ENCODE measurements at regions not wholly inside any gene's neighbourhood (a gene's known extent, or its start where the extent isn't known, plus 50 kb on each side); places are given as distances from the start of the nearest gene placed in this dataset.
"Not testable (repeated sequence)": the region's sequence is repeated elsewhere in the genome, so short reads cannot be mapped to it uniquely, and the experiment has no call there.

DNA sequence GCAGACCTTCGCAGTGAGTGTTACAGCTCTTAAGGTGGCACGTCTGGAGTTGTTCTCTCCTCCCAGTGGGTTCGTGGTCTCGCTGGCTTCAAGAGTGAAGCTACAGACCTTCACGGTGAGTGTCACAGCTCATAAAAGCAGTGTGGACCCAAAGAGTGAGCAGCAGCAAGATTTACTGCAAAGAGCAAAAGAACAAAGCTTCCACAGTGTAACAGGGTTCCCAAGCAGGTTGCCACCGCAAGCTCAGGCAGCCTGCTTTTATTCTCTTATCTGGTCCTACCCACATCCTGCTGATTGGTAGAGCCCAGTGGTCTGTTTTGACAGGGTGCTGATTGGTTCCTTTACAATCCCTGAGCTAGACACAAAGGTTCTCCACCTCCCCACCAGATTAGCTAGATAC is 886.1 kb downstream of the KCNT2 start:
- 63% methylated on average over 6 of the region's 6 CpGs for WGBS (ENCODE audit: missing lambda C conversion rate)
- CTCF ChIA-PET; H3K4me1 ChIP-seq; ATAC-seq; H3K4me2 ChIP-seq; H3K4me3 ChIP-seq; H3K27ac ChIP-seq; FAIRE-seq; POLR2A ChIA-PET; H3K9me3 ChIP-seq; DNase-seq (ENCODE audit: low read depth in 1 of 2, low spot score in 1 of 2): not testable (repeated sequence)

- DNase-seq (ENCODE audit: low read depth in 1 of 2, low spot score in 1 of 2) (no peak), ATAC-seq (no peak), FAIRE-seq (no peak)
- H3K4me1 ChIP-seq, result 0 out of 3 replicates have a peak, but pooled peaks cover 7% of the 10 kb centered on the region
- H3K9me3 ChIP-seq, result no peaks in the 10 kb centered on the region
- WGBS (ENCODE audit: missing lambda C conversion rate), result 80% methylated on average over 14 of the region's 14 CpGs
- CTCF ChIA-PET, result no interaction called here
- POLR2A ChIA-PET, result no interaction called here
- TF ChIP-seq MYC (IDR thresholded peaks at IDR 0.05; ENCODE audit: borderline replicate concordance, low read length), result no peak
- no peak for TF ChIP-seq BHLHE40 (IDR thresholded peaks at IDR 0.05; ENCODE audit: low read depth, low read length)
- TF ChIP-seq, protein P1, sequence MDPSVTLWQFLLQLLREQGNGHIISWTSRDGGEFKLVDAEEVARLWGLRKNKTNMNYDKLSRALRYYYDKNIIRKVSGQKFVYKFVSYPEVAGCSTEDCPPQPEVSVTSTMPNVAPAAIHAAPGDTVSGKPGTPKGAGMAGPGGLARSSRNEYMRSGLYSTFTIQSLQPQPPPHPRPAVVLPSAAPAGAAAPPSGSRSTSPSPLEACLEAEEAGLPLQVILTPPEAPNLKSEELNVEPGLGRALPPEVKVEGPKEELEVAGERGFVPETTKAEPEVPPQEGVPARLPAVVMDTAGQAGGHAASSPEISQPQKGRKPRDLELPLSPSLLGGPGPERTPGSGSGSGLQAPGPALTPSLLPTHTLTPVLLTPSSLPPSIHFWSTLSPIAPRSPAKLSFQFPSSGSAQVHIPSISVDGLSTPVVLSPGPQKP (IDR thresholded peaks at IDR 0.05; ENCODE audit: low read depth, low read length), result no peak
- TF ChIP-seq, protein P2, sequence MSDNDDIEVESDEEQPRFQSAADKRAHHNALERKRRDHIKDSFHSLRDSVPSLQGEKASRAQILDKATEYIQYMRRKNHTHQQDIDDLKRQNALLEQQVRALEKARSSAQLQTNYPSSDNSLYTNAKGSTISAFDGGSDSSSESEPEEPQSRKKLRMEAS (IDR thresholded peaks at IDR 0.05), result no peak
- no peak for TF ChIP-seq JUN (IDR thresholded peaks at IDR 0.05)
- TF ChIP-seq CHD2 (IDR thresholded peaks at IDR 0.05; ENCODE audit: low read length, partially characterized antibody), result no peak
- TF ChIP-seq, protein P3, sequence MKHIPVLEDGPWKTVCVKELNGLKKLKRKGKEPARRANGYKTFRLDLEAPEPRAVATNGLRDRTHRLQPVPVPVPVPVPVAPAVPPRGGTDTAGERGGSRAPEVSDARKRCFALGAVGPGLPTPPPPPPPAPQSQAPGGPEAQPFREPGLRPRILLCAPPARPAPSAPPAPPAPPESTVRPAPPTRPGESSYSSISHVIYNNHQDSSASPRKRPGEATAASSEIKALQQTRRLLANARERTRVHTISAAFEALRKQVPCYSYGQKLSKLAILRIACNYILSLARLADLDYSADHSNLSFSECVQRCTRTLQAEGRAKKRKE (CRISPR knock-in tag; IDR thresholded peaks at IDR 0.05; ENCODE audit: low read depth), result no peak
- TF ChIP-seq EHMT2 (IDR thresholded peaks at IDR 0.05; ENCODE audit: low read depth), result no peak
- no peak for TF ChIP-seq SMC3 (IDR thresholded peaks at IDR 0.05)
- no peak for TF ChIP-seq GATA3 (IDR thresholded peaks at IDR 0.05; ENCODE audit: borderline replicate concordance)
- TF ChIP-seq ZFP36 (IDR thresholded peaks at IDR 0.05; ENCODE audit: borderline replicate concordance, partially characterized antibody), result no peak
- TF ChIP-seq, protein P4, sequence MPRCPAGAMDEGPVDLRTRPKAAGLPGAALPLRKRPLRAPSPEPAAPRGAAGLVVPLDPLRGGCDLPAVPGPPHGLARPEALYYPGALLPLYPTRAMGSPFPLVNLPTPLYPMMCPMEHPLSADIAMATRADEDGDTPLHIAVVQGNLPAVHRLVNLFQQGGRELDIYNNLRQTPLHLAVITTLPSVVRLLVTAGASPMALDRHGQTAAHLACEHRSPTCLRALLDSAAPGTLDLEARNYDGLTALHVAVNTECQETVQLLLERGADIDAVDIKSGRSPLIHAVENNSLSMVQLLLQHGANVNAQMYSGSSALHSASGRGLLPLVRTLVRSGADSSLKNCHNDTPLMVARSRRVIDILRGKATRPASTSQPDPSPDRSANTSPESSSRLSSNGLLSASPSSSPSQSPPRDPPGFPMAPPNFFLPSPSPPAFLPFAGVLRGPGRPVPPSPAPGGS (IDR thresholded peaks at IDR 0.05), result no peak
- TF ChIP-seq, protein P5, sequence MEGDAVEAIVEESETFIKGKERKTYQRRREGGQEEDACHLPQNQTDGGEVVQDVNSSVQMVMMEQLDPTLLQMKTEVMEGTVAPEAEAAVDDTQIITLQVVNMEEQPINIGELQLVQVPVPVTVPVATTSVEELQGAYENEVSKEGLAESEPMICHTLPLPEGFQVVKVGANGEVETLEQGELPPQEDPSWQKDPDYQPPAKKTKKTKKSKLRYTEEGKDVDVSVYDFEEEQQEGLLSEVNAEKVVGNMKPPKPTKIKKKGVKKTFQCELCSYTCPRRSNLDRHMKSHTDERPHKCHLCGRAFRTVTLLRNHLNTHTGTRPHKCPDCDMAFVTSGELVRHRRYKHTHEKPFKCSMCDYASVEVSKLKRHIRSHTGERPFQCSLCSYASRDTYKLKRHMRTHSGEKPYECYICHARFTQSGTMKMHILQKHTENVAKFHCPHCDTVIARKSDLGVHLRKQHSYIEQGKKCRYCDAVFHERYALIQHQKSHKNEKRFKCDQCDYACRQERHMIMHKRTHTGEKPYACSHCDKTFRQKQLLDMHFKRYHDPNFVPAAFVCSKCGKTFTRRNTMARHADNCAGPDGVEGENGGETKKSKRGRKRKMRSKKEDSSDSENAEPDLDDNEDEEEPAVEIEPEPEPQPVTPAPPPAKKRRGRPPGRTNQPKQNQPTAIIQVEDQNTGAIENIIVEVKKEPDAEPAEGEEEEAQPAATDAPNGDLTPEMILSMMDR (IDR thresholded peaks at IDR 0.05), result no peak
- TF ChIP-seq CBX8 (IDR thresholded peaks at IDR 0.05), result no peak
- TF ChIP-seq PHF8 (IDR thresholded peaks at IDR 0.05; ENCODE audit: borderline replicate concordance, low read depth), result no peak
- no peak for TF ChIP-seq TP53 (CRISPR knock-in tag; IDR thresholded peaks at IDR 0.05)
- no peak for TF ChIP-seq KDM1A (IDR thresholded peaks at IDR 0.05; ENCODE audit: low read depth)
- no peak overlapping the region for H3K27ac ChIP-seq
- H3K4me3 ChIP-seq, result no peak overlapping the region
- H3K4me2 ChIP-seq, result no peak overlapping the region
These were observed 886.8 kb downstream of the KCNT2 start for GRCh38 chr1:195721210-195721971.

- FAIRE-seq (no peak), ATAC-seq (peak; percentile 82 to 90; a peak in 5 of 6 replicates), DNase-seq (ENCODE audit: low read depth in 1 of 2, low spot score in 1 of 2) (peak; percentile 18 to 19)
- Histone ChIP-seq H3K4me1 (0 out of 3 replicates have a peak, but pooled peaks cover 11% of the 10 kb centered on the region), H3K4me2 (0 out of 3 replicates have a peak overlapping the region, but pooled peaks have one; percentile 9), H3K4me3 (no peak overlapping the region), H3K27ac (no peak overlapping the region), H3K9me3 (no peaks in the 10 kb centered on the region)
- ChIA-PET CTCF (interaction anchor here (0.6 to 1.5 kb wide), 6 partner anchors 10 to 467 kb away, joined by 3 to 5 read pairs (median 4); no protein-coding TSS in a partner anchor), POLR2A (no interaction called here)
- TF ChIP-seq, protein P5 (IDR thresholded peaks at IDR 0.05), result peak; percentile 59
- TF ChIP-seq EP300 (IDR thresholded peaks at IDR 0.05) (no peak), HOXB5 (CRISPR knock-in tag; IDR thresholded peaks at IDR 0.05) (no peak), RAD21 (conservative IDR thresholded peaks at IDR 0.05 in 1 of 2, IDR thresholded peaks at IDR 0.05 in 1 of 2) (peak; percentile 70 to 75), SMC3 (IDR thresholded peaks at IDR 0.05) (peak; percentile 66)
- 21% methylated on average over 3 of the region's 3 CpGs for WGBS (ENCODE audit: missing lambda C conversion rate)
These were observed 890.6 kb downstream of the KCNT2 start for GRCh38 chr1:195717651-195718050.

All from A549 (cell line).